HepG2 (cell line): ENCODE measurements at regions not wholly inside any gene's neighbourhood (a gene's known extent, or its start where the extent isn't known, plus 50 kb on each side); places are given as distances from the start of the nearest gene placed in this dataset.

ENCODE experiments used
- AHDC1 ChIP-seq: sonication (generic); formaldehyde crosslinking; IDR thresholded peaks from 2 replicates; pipeline ENCODE4 v1.5.1; 2020; ENCODE audit warnings: mild to moderate bottlenecking, missing genetic modification reagents, borderline replicate concordance
- ARID5B ChIP-seq: IDR thresholded peaks from 2 replicates; pipeline ENCODE4 v1.4.0; 2020; ENCODE audit warnings: mild to moderate bottlenecking, missing genetic modification reagents
- BCL6 ChIP-seq: IDR thresholded peaks from 2 replicates; pipeline ENCODE4 v1.6.1; 2016; ENCODE audit warnings: missing genetic modification reagents, missing compliant biosample characterization
- HNF4A ChIP-seq: sonication (generic); formaldehyde crosslinking; IDR thresholded peaks from 2 replicates; pipeline ENCODE4 v1.4.0; 2020; ENCODE audit warnings: missing genetic modification reagents
- MIXL1 ChIP-seq: IDR thresholded peaks from 2 replicates; pipeline ENCODE4 v1.6.1; 2016
- NFAT5 ChIP-seq: sonication (generic); formaldehyde crosslinking; IDR thresholded peaks from 2 replicates; pipeline ENCODE4 v1.4.0; 2020; ENCODE audit warnings: missing genetic modification reagents
- NFIC ChIP-seq: IDR thresholded peaks from 2 replicates; pipeline ENCODE4 v1.6.1; 2012; ENCODE audit warnings: mild to moderate bottlenecking, low read length, inconsistent platforms
- PCBP1 ChIP-seq: fragments of 200-400 bp; formaldehyde crosslinking; IDR thresholded peaks from 2 replicates; pipeline ENCODE4 v1.6.1; 2017; ENCODE audit warnings: mild to moderate bottlenecking, low read depth, low read length, borderline replicate concordance
- PCBP2 ChIP-seq: fragments of 200-400 bp; formaldehyde crosslinking; optimal IDR thresholded peaks from 2 replicates; pipeline ENCODE3; 2018; ENCODE audit warnings: low read length, low read depth; ENCODE audit not compliant: poor library complexity, severe bottlenecking
- SMARCC2 ChIP-seq: fragments of 450-650 bp; IDR thresholded peaks from 2 replicates; pipeline ENCODE4 v1.6.1; 2017; ENCODE audit warnings: antibody characterized with exemption, mild to moderate bottlenecking
- SRF ChIP-seq: IDR thresholded peaks from 2 replicates; pipeline ENCODE4 v1.6.1; 2011; ENCODE audit warnings: mild to moderate bottlenecking, low read depth, low read length, moderate library complexity
- TBX2 ChIP-seq: sonication (generic); formaldehyde crosslinking; IDR thresholded peaks from 2 replicates; pipeline ENCODE4 v1.5.0; 2020; ENCODE audit warnings: missing genetic modification reagents, mild to moderate bottlenecking, borderline replicate concordance
- ZKSCAN1 ChIP-seq: fragments of 150-350 bp; IDR thresholded peaks from 2 replicates; pipeline ENCODE4 v1.6.1; 2014; ENCODE audit warnings: low read length
- TF ChIP-seq, protein P1 (sequence below): sonication (generic); formaldehyde crosslinking; IDR thresholded peaks from 2 replicates; pipeline ENCODE4 v1.8.1; 2023; ENCODE audit warnings: missing genetic modification reagents, inconsistent platforms, borderline replicate concordance

DNA sequence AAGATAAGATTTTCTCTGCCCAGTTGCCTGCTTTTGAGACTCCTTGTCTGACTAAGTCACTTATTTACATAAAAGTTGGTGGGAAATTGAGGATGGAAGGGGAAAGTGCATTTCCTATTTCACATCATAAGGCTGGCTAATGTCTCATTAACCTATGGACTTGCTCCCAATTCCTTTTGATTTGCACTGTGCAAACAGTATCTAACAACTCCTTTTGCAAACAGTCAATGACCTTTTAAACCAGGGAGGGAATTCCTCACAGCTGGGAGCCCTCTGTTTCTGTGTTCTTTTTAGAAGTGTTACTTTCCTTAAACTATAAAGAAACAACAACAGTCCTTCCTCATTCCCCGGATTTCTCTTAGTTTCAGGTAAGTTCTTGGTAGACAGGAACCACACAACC, 272.8 kb downstream of the RND3 start (continued):
- TF ChIP-seq, protein P1, sequence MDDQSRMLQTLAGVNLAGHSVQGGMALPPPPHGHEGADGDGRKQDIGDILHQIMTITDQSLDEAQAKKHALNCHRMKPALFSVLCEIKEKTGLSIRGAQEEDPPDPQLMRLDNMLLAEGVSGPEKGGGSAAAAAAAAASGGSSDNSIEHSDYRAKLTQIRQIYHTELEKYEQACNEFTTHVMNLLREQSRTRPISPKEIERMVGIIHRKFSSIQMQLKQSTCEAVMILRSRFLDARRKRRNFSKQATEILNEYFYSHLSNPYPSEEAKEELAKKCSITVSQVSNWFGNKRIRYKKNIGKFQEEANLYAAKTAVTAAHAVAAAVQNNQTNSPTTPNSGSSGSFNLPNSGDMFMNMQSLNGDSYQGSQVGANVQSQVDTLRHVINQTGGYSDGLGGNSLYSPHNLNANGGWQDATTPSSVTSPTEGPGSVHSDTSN (CRISPR knock-in tag), result no peak
- TF ChIP-seq PCBP2, result no peak
- no peak for TF ChIP-seq SMARCC2
- no peak for TF ChIP-seq PCBP1
- TF ChIP-seq TBX2 (CRISPR knock-in tag), result peak; percentile 30; the same call in 1 of the 2 replicates
- no peak for TF ChIP-seq ZKSCAN1
- no peak for TF ChIP-seq NFAT5 (CRISPR knock-in tag)
- peak; percentile 88 for TF ChIP-seq MIXL1 (CRISPR knock-in tag)
- TF ChIP-seq HNF4A (CRISPR knock-in tag), result peak; percentile 68
- no peak for TF ChIP-seq SRF
- TF ChIP-seq NFIC, result 0 out of 2 replicates have a peak, but pooled peaks have one; percentile 31
- peak; percentile 56; the same call in 1 of the 2 replicates for TF ChIP-seq AHDC1 (CRISPR knock-in tag)
- TF ChIP-seq ARID5B (CRISPR knock-in tag), result no peak
- 0 out of 2 replicates have a peak, but pooled peaks have one; percentile 8 for TF ChIP-seq BCL6 (CRISPR knock-in tag)
